ENCODE measurements at regions not wholly inside any gene's neighbourhood (a gene's known extent, or its start where the extent isn't known, plus 50 kb on each side); places are given as distances from the start of the nearest gene placed in this dataset.

DNA sequence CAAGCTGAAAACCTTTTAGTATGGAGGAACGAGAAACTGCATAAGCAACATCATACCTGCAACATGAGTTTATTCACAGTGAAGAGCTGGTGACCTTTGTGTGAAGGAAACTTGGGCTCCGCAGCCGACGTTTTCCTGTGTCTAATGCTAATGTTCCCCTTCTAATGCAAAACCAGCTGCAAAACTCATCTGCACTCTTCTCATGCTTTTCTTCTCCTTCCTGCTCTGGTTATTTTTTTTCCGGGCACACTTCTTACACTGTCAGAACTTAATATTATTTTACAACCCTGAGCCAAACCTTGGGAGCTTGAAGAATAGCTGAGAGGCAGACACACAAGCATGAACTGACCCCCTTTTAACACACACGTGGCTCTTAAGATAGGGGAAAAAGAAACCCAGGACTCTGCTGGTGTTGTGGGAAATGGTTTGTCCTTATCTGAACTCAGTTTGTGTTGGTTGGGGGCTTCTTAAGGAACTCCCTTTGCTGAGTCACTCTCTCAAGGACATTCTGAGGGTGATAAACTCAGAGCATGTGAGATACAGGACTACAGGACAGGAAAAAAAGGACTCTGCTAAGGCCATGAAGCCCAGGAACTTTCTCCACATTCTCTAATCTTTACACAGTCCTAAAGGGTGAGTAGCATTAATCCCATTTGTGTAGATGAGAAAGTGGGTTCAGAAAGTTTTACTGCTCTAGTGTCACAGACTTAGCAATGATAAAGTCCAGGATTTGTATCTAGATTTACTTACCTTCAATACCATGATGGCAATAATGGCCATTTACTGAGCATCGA is 439.3 kb upstream of the TRIB2 start:
- Mint-ChIP-seq H3K27ac (no peak overlapping the region), H3K27me3 (peaks cover 6% of the 10 kb centered on the region), H3K9me3 (ENCODE audit: low read depth) (no peaks in the 10 kb centered on the region), H3K36me3 (ENCODE audit: insufficient read depth) (no peaks in the 10 kb centered on the region), H3K4me3 (ENCODE audit: low read depth) (no peak overlapping the region), H3K4me1 (ENCODE audit: low read depth) (peaks cover 3% of the 10 kb centered on the region)
- TF ChIP-seq, protein P1, sequence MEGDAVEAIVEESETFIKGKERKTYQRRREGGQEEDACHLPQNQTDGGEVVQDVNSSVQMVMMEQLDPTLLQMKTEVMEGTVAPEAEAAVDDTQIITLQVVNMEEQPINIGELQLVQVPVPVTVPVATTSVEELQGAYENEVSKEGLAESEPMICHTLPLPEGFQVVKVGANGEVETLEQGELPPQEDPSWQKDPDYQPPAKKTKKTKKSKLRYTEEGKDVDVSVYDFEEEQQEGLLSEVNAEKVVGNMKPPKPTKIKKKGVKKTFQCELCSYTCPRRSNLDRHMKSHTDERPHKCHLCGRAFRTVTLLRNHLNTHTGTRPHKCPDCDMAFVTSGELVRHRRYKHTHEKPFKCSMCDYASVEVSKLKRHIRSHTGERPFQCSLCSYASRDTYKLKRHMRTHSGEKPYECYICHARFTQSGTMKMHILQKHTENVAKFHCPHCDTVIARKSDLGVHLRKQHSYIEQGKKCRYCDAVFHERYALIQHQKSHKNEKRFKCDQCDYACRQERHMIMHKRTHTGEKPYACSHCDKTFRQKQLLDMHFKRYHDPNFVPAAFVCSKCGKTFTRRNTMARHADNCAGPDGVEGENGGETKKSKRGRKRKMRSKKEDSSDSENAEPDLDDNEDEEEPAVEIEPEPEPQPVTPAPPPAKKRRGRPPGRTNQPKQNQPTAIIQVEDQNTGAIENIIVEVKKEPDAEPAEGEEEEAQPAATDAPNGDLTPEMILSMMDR (IDR thresholded peaks at IDR 0.05; ENCODE audit: unreplicated experiment), result no peak
- DNase-seq (ENCODE audit: low spot score, unreplicated experiment), result no peak

DNA sequence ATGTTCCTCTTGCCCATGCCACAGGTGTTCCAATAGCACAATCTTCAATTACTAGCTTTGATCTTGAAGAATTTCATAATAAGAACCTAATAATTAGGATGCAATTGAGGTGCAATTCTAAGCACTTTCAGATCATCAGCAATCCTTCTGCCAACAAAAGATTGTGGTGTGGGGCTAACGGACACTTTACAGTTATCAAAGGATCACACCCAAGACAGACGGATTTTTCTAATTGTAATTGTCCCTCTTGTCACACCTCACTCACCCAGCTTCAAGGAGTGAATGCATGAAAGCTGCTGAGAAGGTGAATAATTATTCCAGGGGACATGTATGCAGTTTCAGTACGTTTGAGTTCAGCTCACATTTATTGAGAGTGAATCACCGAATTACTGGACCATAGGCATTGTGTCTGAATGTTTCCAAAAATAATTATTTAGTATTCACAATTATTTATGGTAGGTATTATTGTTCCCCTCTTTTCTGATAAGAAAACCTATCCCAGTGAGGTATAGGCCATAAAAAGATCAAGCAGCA is 438.5 kb upstream of the TRIB2 start:
- peaks cover 3% of the 10 kb centered on the region for H3K4me1 Mint-ChIP-seq (ENCODE audit: low read depth)
- H3K36me3 Mint-ChIP-seq (ENCODE audit: insufficient read depth), result no peaks in the 10 kb centered on the region
- TF ChIP-seq, protein P1 (IDR thresholded peaks at IDR 0.05; ENCODE audit: unreplicated experiment), result no peak
- no peak overlapping the region for H3K4me3 Mint-ChIP-seq (ENCODE audit: low read depth)
- no peak overlapping the region for H3K27ac Mint-ChIP-seq
- no peak for DNase-seq (ENCODE audit: low spot score, unreplicated experiment)
- no peaks in the 10 kb centered on the region for H3K9me3 Mint-ChIP-seq (ENCODE audit: low read depth)
- peaks cover 6% of the 10 kb centered on the region for H3K27me3 Mint-ChIP-seq

DNA sequence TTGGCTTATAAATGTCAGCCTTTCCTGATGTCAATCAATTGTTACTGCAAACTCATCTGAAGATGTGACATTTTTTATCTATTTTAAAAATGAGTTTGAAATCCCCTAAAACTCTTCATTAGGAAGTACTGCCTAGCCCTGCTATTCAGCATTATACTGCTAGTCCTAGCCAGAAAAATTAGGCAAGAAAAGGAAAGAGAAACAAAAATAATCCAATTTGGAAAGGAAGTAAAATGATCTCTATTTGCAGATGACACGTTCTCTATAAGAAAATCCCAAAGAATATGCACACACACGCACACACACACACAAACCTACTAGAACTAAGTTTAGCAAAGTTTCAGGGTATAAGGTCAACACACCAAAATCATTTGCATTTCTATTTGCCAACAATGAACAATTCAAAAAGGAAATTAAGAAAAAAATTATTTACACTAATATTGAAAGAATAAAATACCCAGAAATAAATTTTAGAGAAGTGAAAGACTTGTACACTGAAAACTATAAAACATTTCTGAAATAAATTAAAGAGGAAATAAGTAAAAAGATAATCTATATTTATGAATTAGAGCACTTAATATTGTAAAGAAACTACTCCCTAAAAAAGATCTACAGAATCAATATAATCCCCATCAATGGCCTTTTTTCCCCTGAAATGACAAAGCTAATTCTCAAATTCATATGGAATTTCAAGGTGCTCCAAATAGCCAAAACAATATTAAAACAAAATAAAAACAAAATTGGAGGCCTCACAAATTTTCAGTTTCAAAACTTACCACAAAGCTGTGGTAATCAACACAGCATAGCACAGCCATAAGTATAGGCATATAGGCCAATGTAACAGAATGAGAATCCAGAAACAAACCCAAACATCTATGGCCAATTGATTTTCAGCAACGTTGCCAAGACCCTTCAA is 433.7 kb upstream of the TRIB2 start:
- no peak for DNase-seq (ENCODE audit: low spot score, unreplicated experiment)
- Mint-ChIP-seq H3K27ac (no peak overlapping the region), H3K9me3 (ENCODE audit: low read depth) (peaks cover 8% of the 10 kb centered on the region), H3K36me3 (ENCODE audit: insufficient read depth) (peaks cover 2% of the 10 kb centered on the region), H3K4me3 (ENCODE audit: low read depth) (no peak overlapping the region), H3K27me3 (no peaks in the 10 kb centered on the region), H3K4me1 (ENCODE audit: low read depth) (peaks cover 7% of the 10 kb centered on the region)
- TF ChIP-seq, protein P1 (IDR thresholded peaks at IDR 0.05; ENCODE audit: unreplicated experiment), result no peak

DNA sequence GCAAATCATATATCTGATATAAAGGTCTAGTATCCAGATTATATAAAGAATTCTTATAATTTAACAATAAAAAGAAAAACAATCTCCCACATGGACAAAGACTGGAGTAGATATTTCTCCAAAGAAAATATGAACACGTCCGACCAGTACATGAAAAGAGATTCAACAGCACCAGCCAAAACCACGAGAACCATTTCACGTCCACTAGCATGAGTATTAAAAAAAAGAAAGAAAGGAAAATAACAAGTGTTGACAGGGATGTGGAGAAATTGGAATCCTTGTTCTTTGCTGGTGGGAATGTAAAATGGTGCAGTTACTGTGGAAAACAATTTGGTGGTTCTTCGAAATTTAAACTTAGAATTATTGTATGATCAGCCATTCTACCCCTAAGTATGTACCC is 432.7 kb upstream of the TRIB2 start:
- H3K27me3 Mint-ChIP-seq, result no peaks in the 10 kb centered on the region
- H3K4me3 Mint-ChIP-seq (ENCODE audit: low read depth), result no peak overlapping the region
- H3K36me3 Mint-ChIP-seq (ENCODE audit: insufficient read depth), result peaks cover 2% of the 10 kb centered on the region
- H3K27ac Mint-ChIP-seq, result no peak overlapping the region
- peaks cover 8% of the 10 kb centered on the region for H3K9me3 Mint-ChIP-seq (ENCODE audit: low read depth)
- peaks cover 10% of the 10 kb centered on the region for H3K4me1 Mint-ChIP-seq (ENCODE audit: low read depth)
- no peak for DNase-seq (ENCODE audit: low spot score, unreplicated experiment)
- TF ChIP-seq, protein P1 (IDR thresholded peaks at IDR 0.05; ENCODE audit: unreplicated experiment), result no peak

DNA sequence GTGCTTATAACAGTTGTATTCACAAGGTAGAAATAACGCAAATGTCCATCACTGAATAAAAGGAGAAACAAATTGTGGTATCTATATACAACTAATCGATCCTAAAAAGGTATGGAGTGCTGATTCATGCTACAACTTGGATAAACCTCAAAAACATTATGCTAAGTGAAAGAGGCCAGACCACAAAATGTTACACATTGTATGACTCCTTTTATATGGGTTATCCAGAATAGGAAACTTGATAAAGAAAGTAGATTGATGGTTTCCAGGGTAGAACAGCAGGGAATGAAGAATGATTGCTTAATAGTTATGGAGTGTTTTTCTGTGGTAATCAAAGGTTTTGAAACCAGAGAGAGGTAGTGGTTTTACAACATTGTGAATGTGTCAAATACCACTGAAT is 432.2 kb upstream of the TRIB2 start:
- DNase-seq (ENCODE audit: low spot score, unreplicated experiment), result no peak
- H3K27ac Mint-ChIP-seq, result no peak overlapping the region
- no peak overlapping the region for H3K4me3 Mint-ChIP-seq (ENCODE audit: low read depth)
- TF ChIP-seq, protein P1 (IDR thresholded peaks at IDR 0.05; ENCODE audit: unreplicated experiment), result no peak
- peaks cover 8% of the 10 kb centered on the region for H3K9me3 Mint-ChIP-seq (ENCODE audit: low read depth)
- H3K27me3 Mint-ChIP-seq, result no peaks in the 10 kb centered on the region
- peaks cover 10% of the 10 kb centered on the region for H3K4me1 Mint-ChIP-seq (ENCODE audit: low read depth)
- peaks cover 2% of the 10 kb centered on the region for H3K36me3 Mint-ChIP-seq (ENCODE audit: insufficient read depth)

Measured in progenitor cell of endocrine pancreas (in vitro differentiated cells).